ENCODE measurements at regions not wholly inside any gene's neighbourhood (a gene's known extent, or its start where the extent isn't known, plus 50 kb on each side); places are given as distances from the start of the nearest gene placed in this dataset.

GRCh38 chr1:93813076-93813475 is 65.9 kb downstream of the DNTTIP2 start:
- no peak for TF ChIP-seq CTCF (IDR thresholded peaks at IDR 0.05; ENCODE audit: low read depth, low read length)
- TF ChIP-seq EZH2phosphoT487 (IDR thresholded peaks at IDR 0.05; ENCODE audit: low read depth), result no peak
